ENCODE measurements at regions not wholly inside any gene's neighbourhood (a gene's known extent, or its start where the extent isn't known, plus 50 kb on each side); places are given as distances from the start of the nearest gene placed in this dataset.

DNA sequence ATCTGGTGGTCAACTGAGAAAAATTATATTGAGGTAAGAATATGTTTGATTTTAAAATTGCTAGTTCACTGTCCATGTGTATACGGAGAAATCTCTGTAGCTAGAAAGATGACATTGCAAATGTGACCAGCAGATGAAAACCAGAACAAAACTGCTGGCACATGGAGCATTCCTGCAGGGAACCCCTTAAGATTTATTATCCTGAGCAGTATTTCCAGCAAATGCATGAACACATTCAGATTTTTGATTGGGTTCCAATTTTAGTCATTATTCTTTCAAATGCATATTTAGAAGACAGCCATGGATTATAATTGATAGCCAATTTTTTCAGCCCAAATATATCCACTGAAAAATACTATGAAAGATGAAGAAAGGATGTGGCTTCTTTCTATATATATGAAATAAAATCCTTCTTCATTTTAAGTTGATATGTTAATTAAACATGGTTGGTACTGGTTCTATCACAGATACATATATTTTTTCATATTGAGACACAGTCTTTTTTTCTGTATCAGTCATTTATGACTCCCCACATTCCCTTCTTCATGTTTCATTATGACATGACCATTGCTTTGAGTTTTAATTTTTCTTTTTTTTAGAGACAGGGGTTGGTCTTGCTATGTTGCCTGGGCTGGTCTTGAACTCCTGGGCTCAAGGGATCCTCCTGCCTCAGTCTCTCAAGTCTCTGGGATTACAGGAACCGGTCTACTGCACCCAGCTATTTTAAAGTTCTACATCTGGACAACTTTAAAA, 376.5 kb downstream of the KLF12 start:
- TF ChIP-seq, protein P1, sequence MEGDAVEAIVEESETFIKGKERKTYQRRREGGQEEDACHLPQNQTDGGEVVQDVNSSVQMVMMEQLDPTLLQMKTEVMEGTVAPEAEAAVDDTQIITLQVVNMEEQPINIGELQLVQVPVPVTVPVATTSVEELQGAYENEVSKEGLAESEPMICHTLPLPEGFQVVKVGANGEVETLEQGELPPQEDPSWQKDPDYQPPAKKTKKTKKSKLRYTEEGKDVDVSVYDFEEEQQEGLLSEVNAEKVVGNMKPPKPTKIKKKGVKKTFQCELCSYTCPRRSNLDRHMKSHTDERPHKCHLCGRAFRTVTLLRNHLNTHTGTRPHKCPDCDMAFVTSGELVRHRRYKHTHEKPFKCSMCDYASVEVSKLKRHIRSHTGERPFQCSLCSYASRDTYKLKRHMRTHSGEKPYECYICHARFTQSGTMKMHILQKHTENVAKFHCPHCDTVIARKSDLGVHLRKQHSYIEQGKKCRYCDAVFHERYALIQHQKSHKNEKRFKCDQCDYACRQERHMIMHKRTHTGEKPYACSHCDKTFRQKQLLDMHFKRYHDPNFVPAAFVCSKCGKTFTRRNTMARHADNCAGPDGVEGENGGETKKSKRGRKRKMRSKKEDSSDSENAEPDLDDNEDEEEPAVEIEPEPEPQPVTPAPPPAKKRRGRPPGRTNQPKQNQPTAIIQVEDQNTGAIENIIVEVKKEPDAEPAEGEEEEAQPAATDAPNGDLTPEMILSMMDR (IDR thresholded peaks at IDR 0.05), result no peak

DNA sequence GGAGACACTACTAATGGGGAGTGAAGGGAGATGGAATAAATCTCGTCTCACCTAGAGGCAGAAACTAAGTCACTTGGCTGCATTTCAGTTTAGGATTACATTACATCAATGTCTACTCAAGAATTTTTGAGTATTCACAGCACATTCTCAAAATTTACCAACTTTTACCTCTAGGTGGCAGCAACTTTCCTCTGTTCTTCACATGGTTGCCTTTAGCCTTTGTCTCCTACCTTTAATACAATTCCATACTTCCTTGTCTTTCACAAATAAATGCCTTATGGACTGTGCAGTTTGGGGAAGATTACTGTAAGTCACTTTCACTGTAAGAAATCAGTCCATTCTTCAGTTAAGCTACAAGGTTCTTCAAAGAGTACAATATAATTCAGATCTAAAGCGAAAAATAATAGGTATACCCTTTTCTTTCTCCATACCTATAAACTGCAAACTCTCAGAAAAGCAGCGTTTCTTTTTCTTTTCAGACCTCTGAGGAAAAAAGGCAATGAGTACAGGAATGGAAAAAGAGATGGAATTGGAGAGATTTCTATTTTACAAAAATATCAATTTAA, 379.4 kb downstream of the KLF12 start:
- TF ChIP-seq, protein P1 (IDR thresholded peaks at IDR 0.05), result no peak

DNA sequence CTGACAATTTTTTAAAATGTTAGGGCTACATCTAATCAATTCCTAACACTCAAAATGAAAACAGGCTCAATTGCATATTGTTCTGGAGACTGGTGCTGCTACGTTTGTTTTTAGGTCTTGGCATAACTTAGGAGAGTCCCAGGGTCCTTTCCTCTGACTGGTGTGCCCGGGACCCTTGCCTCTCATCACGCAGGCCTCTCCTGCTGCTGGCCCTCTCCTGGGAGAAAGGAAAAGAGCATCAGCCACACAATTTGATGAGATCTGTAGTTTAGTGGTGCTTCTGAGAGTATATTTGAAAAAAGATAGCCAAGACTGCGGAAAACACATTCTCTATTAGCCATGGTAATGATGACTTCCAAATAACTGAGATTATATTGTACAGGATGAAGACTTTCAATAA, 380.0 kb downstream of the KLF12 start:
- TF ChIP-seq, protein P1 (IDR thresholded peaks at IDR 0.05), result no peak

DNA sequence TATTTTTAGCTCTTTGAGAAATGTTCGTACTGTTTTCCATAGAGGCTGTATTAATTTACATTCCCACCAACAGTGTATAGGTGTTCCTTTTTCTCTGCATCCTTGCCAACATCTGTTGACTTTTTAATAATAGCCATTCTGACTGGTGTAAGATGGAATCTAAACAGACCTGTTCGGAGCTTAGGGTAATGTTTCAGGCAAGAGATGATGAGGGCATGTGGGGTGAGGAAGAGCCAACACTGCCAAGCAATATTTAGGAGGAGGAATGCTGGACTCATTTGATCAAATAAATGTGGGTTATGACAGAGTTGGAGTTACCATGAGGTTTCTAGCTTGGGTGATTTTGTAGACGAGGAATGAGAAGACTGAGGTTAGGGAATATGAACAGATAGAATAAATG, 382.9 kb downstream of the KLF12 start:
- TF ChIP-seq, protein P1 (IDR thresholded peaks at IDR 0.05), result no peak

DNA sequence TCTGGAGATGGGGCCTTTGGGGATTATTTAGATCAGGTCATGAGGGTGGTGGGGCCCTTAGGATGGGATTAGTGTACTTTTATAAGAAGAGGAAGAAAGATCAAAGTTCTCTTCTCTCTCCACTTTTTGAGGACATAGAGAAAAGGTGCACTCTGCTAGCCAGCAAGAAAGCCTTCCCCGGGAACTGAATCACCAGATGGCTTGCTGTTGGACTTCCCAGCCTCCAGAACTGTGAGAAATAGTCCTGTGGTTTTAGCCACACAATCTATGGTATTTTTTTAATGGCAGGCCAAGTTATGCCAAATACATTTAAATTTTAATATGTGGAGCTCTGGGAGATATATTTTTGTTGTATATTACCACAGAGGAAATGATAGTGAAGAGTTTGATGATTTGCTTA, 385.8 kb downstream of the KLF12 start:
- TF ChIP-seq, protein P1 (IDR thresholded peaks at IDR 0.05), result no peak

DNA sequence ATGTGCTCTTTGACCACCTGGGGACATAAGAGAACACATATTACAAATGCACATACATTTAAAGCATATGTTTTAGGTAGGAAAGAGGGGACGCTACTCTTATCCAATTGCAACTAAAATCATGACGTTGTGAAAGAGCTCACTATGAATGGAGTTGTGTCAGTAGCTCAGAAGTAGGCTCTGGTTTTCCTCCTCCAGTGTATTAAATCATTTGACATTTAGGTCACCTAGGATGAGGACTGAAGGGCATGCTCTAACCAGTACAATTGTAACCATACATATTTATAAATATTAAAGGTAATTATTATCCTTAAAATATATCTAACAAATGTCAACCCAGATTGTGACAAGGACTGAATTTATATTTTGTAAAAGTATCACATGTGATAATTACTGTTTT, 389.0 kb downstream of the KLF12 start:
- TF ChIP-seq, protein P1 (IDR thresholded peaks at IDR 0.05), result no peak

DNA sequence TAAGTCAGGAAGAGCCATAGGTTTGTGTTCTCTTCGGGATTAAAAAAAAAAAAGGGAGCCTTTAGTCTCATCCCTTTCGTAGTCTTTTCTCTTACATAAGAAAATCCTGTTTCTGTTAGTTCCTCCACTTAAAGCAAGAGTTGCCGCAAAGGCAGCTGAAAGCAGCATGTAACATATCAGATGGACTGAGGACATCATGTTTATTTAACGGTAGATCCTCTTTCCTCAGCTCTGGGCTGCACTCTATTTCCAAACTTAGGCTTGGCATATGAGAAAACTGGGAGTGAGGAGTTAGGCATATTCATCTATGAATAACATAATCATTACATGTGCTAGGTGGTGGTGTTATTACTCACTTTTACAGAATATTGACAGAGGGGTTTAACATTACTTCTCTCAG, 391.2 kb downstream of the KLF12 start:
- TF ChIP-seq, protein P1 (IDR thresholded peaks at IDR 0.05), result no peak

Data from LNCAP (cell line).